ENCODE measurements at regions not wholly inside any gene's neighbourhood (a gene's known extent, or its start where the extent isn't known, plus 50 kb on each side); places are given as distances from the start of the nearest gene placed in this dataset.

- DNase-seq (ENCODE audit: low spot score): no peak
- H3K27ac ChIP-seq: peak overlapping the region; percentile 86
- ChIA-PET CTCF (interaction anchor here (1.2 kb wide), 1 partner anchor 70 kb away, joined by 5 read pairs; no protein-coding TSS in a partner anchor), POLR2A (ENCODE audit: low non-redundant PET) (no interaction called here)
- TF ChIP-seq, protein P1, sequence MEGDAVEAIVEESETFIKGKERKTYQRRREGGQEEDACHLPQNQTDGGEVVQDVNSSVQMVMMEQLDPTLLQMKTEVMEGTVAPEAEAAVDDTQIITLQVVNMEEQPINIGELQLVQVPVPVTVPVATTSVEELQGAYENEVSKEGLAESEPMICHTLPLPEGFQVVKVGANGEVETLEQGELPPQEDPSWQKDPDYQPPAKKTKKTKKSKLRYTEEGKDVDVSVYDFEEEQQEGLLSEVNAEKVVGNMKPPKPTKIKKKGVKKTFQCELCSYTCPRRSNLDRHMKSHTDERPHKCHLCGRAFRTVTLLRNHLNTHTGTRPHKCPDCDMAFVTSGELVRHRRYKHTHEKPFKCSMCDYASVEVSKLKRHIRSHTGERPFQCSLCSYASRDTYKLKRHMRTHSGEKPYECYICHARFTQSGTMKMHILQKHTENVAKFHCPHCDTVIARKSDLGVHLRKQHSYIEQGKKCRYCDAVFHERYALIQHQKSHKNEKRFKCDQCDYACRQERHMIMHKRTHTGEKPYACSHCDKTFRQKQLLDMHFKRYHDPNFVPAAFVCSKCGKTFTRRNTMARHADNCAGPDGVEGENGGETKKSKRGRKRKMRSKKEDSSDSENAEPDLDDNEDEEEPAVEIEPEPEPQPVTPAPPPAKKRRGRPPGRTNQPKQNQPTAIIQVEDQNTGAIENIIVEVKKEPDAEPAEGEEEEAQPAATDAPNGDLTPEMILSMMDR (conservative IDR thresholded peaks at IDR 0.05; ENCODE audit: low read depth): no peak
These were observed 69.3 kb upstream of the ATL2 start for GRCh38 chr2:38446418-38446817.

DNA sequence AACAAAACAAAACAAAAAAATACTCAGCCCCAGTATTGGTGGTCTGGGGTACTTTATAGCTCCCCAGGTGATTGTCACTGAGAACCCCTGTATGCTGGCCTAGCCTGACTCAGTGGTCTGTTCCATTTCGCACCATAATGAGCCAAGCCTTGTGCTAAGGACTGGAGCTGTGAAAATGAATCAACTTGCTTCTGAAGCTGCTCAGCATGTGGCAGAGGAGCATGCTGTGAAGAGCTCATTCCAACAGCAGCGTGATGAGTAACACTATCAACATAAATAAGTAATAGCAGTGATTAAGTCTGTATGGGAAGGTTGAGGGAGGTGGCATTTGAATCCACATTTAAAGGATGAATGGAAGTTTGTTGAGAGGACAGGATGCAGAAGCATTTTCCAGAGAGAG lies 67.2 kb upstream of the ATL2 start:
- ChIA-PET CTCF (no interaction called here), POLR2A (ENCODE audit: low non-redundant PET) (no interaction called here)
- DNase-seq (ENCODE audit: low spot score): peak; percentile 51
- TF ChIP-seq, protein P1 (conservative IDR thresholded peaks at IDR 0.05; ENCODE audit: low read depth): no peak
- no peak overlapping the region for H3K27ac ChIP-seq

GRCh38 chr2:38442643-38443541 lies 65.8 kb upstream of the ATL2 start:
- POLR2A ChIA-PET (ENCODE audit: low non-redundant PET): no interaction called here
- TF ChIP-seq, protein P1 (conservative IDR thresholded peaks at IDR 0.05; ENCODE audit: low read depth): no peak
- CTCF ChIA-PET: no interaction called here
- DNase-seq (ENCODE audit: low spot score): no peak
- no peak overlapping the region for H3K27ac ChIP-seq

DNA sequence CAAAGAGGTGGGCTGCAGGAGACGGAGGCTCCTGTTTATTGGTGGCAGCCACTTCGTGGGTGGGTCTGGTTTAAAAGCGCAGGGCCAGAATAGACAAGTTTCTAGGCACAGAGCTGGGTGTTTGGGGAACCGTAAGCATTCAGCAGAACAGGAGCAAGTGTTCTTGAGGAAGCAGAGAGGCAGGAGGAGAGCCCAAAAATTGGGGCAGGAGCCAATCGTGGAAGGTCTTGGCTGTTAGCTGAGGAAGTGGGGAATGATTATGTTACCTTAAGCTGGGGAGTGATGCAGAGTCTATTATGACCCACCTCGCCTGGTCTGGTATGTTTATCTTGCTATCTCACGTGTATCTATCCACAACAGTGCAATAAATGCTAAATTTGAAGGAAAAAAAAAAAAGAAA lies 64.3 kb upstream of the ATL2 start:
- DNase-seq (ENCODE audit: low spot score): no peak
- CTCF ChIA-PET: no interaction called here

DNA sequence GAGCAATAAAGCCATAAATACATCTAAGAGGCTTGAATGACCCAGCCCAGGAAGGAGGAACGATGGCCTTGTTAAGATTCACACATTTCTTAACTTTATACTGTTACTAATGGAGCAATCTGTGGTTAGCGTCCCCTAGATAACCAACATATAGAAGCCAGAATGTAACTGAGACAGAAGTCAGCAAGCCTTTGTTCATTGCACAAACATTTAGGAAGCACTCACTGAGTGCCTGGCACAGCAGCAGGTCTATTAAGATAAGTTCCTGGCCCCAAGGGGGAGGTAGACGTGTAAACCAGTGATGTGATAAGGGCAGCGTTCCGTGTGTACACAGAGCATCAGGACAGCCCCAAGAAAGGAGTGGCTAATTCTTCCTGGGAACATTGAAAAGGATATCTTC lies 63.6 kb upstream of the ATL2 start:
- no peak overlapping the region for H3K27ac ChIP-seq
- POLR2A ChIA-PET (ENCODE audit: low non-redundant PET): no interaction called here
- TF ChIP-seq, protein P1 (conservative IDR thresholded peaks at IDR 0.05; ENCODE audit: low read depth): no peak
- no peak for DNase-seq (ENCODE audit: low spot score)
- CTCF ChIA-PET: no interaction called here

More for the DNA sequence above, 64.3 kb upstream of the ATL2 start:
- no peak overlapping the region for H3K27ac ChIP-seq
- TF ChIP-seq, protein P1 (conservative IDR thresholded peaks at IDR 0.05; ENCODE audit: low read depth): no peak
- POLR2A ChIA-PET (ENCODE audit: low non-redundant PET): no interaction called here

GRCh38 chr2:38439863-38440262 lies 62.8 kb upstream of the ATL2 start:
- H3K27ac ChIP-seq: no peak overlapping the region
- ChIA-PET POLR2A (ENCODE audit: low non-redundant PET) (no interaction called here), CTCF (no interaction called here)
- no peak for DNase-seq (ENCODE audit: low spot score)
- TF ChIP-seq, protein P1 (conservative IDR thresholded peaks at IDR 0.05; ENCODE audit: low read depth): no peak

All from RWPE1 (cell line).